OCI-LY7 (cell line): ENCODE measurements at regions not wholly inside any gene's neighbourhood (a gene's known extent, or its start where the extent isn't known, plus 50 kb on each side); places are given as distances from the start of the nearest gene placed in this dataset.

Experiments
- BruUV-seq: library from RNA; stranded (reverse); fragments of 400-500 nt; replicated peaks from 2 replicates; lab custom pipeline; 2021; lab: Mats Ljungman, UMichigan
- CTCF ChIA-PET: fragments of 300-600 bp; sonication (Branson Sonifier 250); formaldehyde crosslinking; loops from one replicate; lab custom pipeline; 2022; ENCODE audit warnings: antibody characterized with exemption; ENCODE audit not compliant: unreplicated experiment; lab: Charles Lee
- POLR2A ChIA-PET: fragments of 300-600 bp; sonication (Branson Sonifier 250); formaldehyde crosslinking; loops from one replicate; lab custom pipeline; 2022; ENCODE audit warnings: antibody characterized with exemption; lab: Charles Lee
- DNase-seq: peaks from one replicate; pipeline ENCODE4 v3.0.0-alpha.2; 2015; ENCODE audit warnings: low spot score
- H2AFZ ChIP-seq: fragments of 200-600 bp; sonication (generic), shearing (Covaris generic); 2 replicates; pipeline ENCODE4 v1.6.1; 2014; ENCODE audit warnings: mild to moderate bottlenecking, antibody characterized with exemption, low read length, moderate library complexity
- H3K27ac ChIP-seq: fragments of 200-600 bp; sonication (generic); 2 replicates; pipeline ENCODE4 v1.5.1; 2014; ENCODE audit warnings: mixed run types, low read depth, mild to moderate bottlenecking, moderate library complexity, low read length, inconsistent platforms; ENCODE audit not compliant: poor library complexity, severe bottlenecking
- H3K36me3 ChIP-seq: fragments of 200-600 bp; sonication (generic); 2 replicates; pipeline ENCODE4 v1.6.1; 2014; ENCODE audit warnings: mild to moderate bottlenecking, antibody characterized with exemption, low read length, moderate library complexity, mixed read lengths; ENCODE audit not compliant: insufficient read depth
- H3K4me1 ChIP-seq: fragments of 200-600 bp; sonication (generic); 2 replicates; pipeline ENCODE4 v1.5.1; 2014; ENCODE audit warnings: mild to moderate bottlenecking, low read length; ENCODE audit not compliant: insufficient read depth, poor library complexity, severe bottlenecking
- H3K4me2 ChIP-seq: fragments of 200-600 bp; sonication (generic); 2 replicates; pipeline ENCODE4 v1.6.1; 2014; ENCODE audit warnings: mild to moderate bottlenecking, low read length
- H3K4me3 ChIP-seq: fragments of 200-600 bp; sonication (generic); 2 replicates; pipeline ENCODE4 v1.5.1; 2014; ENCODE audit warnings: mild to moderate bottlenecking, low read depth, low read length; ENCODE audit not compliant: poor library complexity, severe bottlenecking
- H3K79me2 ChIP-seq: fragments of 200-600 bp; sonication (generic); 2 replicates; pipeline ENCODE4 v1.6.1; 2016; ENCODE audit warnings: low read depth, mild to moderate bottlenecking, low read length, moderate library complexity, mixed read lengths; ENCODE audit not compliant: insufficient read depth
- H3K9me2 ChIP-seq: fragments of 200-600 bp; sonication (generic); 2 replicates; pipeline ENCODE4 v1.6.1; 2016; ENCODE audit warnings: mild to moderate bottlenecking, low read length, mixed read lengths; ENCODE audit not compliant: insufficient read depth
- H3K9me3 ChIP-seq: fragments of 200-600 bp; sonication (generic); 2 replicates; pipeline ENCODE4 v1.6.1; 2014; ENCODE audit warnings: mild to moderate bottlenecking, mixed run types, low read length, mixed read lengths
- H4K20me1 ChIP-seq: fragments of 200-600 bp; sonication (generic); 2 replicates; pipeline ENCODE4 v1.6.1; 2014; ENCODE audit warnings: mild to moderate bottlenecking, antibody characterized with exemption, low read length, moderate library complexity, mixed read lengths; ENCODE audit not compliant: insufficient read depth
- EZH2phosphoT487 ChIP-seq: fragments of 200-600 bp; sonication (generic); IDR thresholded peaks from 2 replicates; pipeline ENCODE4 v1.6.1; 2018; ENCODE audit warnings: low read depth, borderline replicate concordance, mild to moderate bottlenecking, mixed run types, antibody characterized with exemption, low read length, moderate library complexity, mixed read lengths
- intact Hi-C: fragments of 100-400 bp; cut with micrococcal nuclease; formaldehyde crosslinking; loops from one replicate; pipeline ENCODE4 v1.10.0; 2022; ENCODE audit not compliant: unreplicated experiment
- TF ChIP-seq, protein P1 (sequence below): fragments of 200-600 bp; sonication (generic); conservative IDR thresholded peaks from 2 replicates; pipeline ENCODE4 v1.5.1; 2014; ENCODE audit warnings: mild to moderate bottlenecking, antibody characterized with exemption, low read length, moderate library complexity, mixed read lengths

DNA sequence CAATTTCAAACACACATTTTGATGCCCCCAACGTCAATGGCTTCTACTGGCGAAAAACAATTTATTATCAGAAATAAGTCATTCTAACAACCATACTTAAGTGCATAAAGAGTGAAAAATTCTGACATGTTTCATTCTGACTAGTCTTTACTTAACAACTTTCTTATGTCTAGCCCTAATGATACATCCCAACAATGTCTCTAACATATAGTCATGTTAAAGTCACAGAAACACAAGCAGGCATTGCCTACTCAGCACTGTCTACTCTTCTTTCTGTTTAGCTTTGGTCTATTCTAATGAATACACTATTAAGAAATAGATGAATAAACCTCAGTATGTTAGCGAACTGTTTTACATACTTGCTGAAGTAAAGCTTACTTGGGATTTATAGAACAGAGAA, 105.8 kb upstream of the DUSP10 start:
- no TSS peak for BruUV-seq
- CTCF ChIA-PET: no interaction called here

DNA sequence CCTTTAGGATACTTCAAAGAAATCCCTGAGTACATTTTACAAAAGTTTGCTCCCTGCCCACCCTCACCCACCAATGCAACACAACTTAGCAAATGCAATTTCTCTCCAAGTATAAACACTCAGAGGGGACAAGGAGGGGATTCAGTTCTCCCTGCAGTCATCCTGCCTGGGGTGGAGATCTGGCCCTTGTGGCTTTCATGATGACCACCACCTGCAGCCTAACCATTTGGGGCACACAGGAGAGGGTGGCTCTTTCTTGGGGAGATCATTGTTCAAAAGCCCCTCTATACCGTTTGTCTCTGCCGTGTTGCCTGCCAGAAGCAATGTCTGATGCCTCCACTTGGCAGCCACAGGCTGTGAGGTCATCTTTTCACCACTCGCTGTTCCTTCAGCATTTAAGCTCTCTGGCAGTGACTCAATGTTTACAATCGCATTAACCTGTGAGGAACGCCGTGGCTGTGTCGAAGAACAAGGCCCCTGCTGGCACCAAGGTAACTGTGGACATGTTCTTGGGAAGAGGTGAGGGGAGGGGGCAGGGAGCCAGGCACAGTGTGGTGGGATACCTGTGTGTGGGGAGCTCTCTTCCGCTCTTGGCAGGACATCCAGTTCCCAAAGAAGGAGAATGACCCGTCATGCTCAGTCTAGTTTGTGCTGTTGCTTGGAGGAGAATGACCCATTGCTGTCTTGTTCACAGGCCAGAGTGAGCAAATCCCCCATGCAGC, 103.9 kb upstream of the DUSP10 start:
- Histone ChIP-seq H3K4me3 (no peak overlapping the region), H3K4me1 (no peaks in the 10 kb centered on the region), H2AFZ (no peak overlapping the region), H3K27ac (no peak overlapping the region), H3K9me2 (no peaks in the 10 kb centered on the region), H3K9me3 (no peaks in the 10 kb centered on the region), H3K36me3 (no peaks in the 10 kb centered on the region), H3K4me2 (no peak overlapping the region), H3K79me2 (no peaks in the 10 kb centered on the region), H4K20me1 (no peaks in the 10 kb centered on the region)
- no peak for DNase-seq
- no TSS peak for BruUV-seq
- no peak for TF ChIP-seq EZH2phosphoT487
- TF ChIP-seq, protein P1, sequence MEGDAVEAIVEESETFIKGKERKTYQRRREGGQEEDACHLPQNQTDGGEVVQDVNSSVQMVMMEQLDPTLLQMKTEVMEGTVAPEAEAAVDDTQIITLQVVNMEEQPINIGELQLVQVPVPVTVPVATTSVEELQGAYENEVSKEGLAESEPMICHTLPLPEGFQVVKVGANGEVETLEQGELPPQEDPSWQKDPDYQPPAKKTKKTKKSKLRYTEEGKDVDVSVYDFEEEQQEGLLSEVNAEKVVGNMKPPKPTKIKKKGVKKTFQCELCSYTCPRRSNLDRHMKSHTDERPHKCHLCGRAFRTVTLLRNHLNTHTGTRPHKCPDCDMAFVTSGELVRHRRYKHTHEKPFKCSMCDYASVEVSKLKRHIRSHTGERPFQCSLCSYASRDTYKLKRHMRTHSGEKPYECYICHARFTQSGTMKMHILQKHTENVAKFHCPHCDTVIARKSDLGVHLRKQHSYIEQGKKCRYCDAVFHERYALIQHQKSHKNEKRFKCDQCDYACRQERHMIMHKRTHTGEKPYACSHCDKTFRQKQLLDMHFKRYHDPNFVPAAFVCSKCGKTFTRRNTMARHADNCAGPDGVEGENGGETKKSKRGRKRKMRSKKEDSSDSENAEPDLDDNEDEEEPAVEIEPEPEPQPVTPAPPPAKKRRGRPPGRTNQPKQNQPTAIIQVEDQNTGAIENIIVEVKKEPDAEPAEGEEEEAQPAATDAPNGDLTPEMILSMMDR: no peak
- CTCF ChIA-PET: no interaction called here
- POLR2A ChIA-PET: no interaction called here
- intact Hi-C loops: no loop called here

More for the DNA sequence above, 105.8 kb upstream of the DUSP10 start:
- Histone ChIP-seq H3K36me3 (no peaks in the 10 kb centered on the region), H3K9me3 (no peaks in the 10 kb centered on the region), H3K9me2 (no peaks in the 10 kb centered on the region), H3K4me2 (no peak overlapping the region), H3K27ac (no peak overlapping the region), H2AFZ (no peak overlapping the region), H3K4me1 (no peaks in the 10 kb centered on the region), H3K79me2 (no peaks in the 10 kb centered on the region), H3K4me3 (no peak overlapping the region), H4K20me1 (no peaks in the 10 kb centered on the region)
- POLR2A ChIA-PET: no interaction called here
- intact Hi-C loops: no loop called here
- TF ChIP-seq EZH2phosphoT487: no peak
- TF ChIP-seq, protein P1: no peak
- DNase-seq: no peak

DNA sequence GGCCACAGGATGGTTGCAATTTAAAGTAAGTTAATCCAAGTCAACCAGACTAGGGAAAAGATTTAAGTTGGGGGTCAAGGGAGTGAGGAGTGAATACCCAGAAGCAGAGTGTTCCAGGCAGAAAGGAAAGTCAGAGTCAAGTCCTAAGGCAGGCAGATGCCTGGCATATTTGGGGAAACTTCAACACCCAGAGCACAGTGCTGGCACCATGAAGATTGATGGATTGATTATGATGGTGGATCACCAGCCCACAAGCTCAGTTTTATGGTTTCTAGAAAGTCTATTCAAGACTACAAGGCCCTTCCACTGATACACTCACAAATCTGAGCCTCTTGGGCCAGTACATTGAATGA, 100.1 kb upstream of the DUSP10 start:
- POLR2A ChIA-PET: interaction anchor here (0.6 kb wide), 1 partner anchor 366 kb away, joined by 3 read pairs; no protein-coding TSS in a partner anchor
- H3K36me3 ChIP-seq: no peaks in the 10 kb centered on the region
- H4K20me1 ChIP-seq: no peaks in the 10 kb centered on the region
- no peak overlapping the region for H3K27ac ChIP-seq
- no peaks in the 10 kb centered on the region for H3K9me3 ChIP-seq
- no peak for TF ChIP-seq EZH2phosphoT487
- TF ChIP-seq, protein P1: no peak
- intact Hi-C loops: no loop called here
- H3K4me3 ChIP-seq: no peak overlapping the region
- no TSS peak for BruUV-seq
- no peaks in the 10 kb centered on the region for H3K4me1 ChIP-seq
- H3K79me2 ChIP-seq: no peaks in the 10 kb centered on the region
- no peak overlapping the region for H3K4me2 ChIP-seq
- CTCF ChIA-PET: no interaction called here
- no peak for DNase-seq
- no peaks in the 10 kb centered on the region for H3K9me2 ChIP-seq
- no peak overlapping the region for H2AFZ ChIP-seq
